H9 (cell line): ENCODE measurements at regions not wholly inside any gene's neighbourhood (a gene's known extent, or its start where the extent isn't known, plus 50 kb on each side); places are given as distances from the start of the nearest gene placed in this dataset.

ENCODE experiments used
- DNase-seq: peaks from one replicate; pipeline ENCODE4 v3.0.0-alpha.2; 2017
- H2AFZ ChIP-seq: one replicate; pipeline ENCODE4 v1.6.1; 2013; ENCODE audit warnings: mild to moderate bottlenecking, low read length, control low read depth, moderate library complexity
- H2AK5ac ChIP-seq: 2 replicates; pipeline ENCODE4 v1.6.1; 2013; ENCODE audit warnings: low read length, control low read depth, mixed read lengths; ENCODE audit not compliant: insufficient read length
- H2BK120ac ChIP-seq: one replicate; pipeline ENCODE4 v1.6.1; 2013; ENCODE audit warnings: low read depth, mild to moderate bottlenecking, low read length, control low read depth, inconsistent platforms; ENCODE audit not compliant: poor library complexity, severe bottlenecking
- H2BK12ac ChIP-seq: 2 replicates; pipeline ENCODE4 v1.6.1; 2013; ENCODE audit warnings: low read length, control low read depth, mixed read lengths, low read depth; ENCODE audit not compliant: insufficient read length
- H2BK15ac ChIP-seq: 2 replicates; pipeline ENCODE4 v1.6.1; 2013; ENCODE audit warnings: low read depth, low read length, control low read depth
- H2BK20ac ChIP-seq: one replicate; pipeline ENCODE4 v1.6.1; 2013; ENCODE audit warnings: low read depth, mild to moderate bottlenecking, low read length, control low read depth, inconsistent platforms; ENCODE audit not compliant: poor library complexity, severe bottlenecking
- H2BK5ac ChIP-seq: 2 replicates; pipeline ENCODE4 v1.6.1; 2013; ENCODE audit warnings: low read length, control low read depth, mixed read lengths; ENCODE audit not compliant: insufficient read length
- H3K14ac ChIP-seq: 2 replicates; pipeline ENCODE4 v1.6.1; 2013; ENCODE audit warnings: low read length, control low read depth; ENCODE audit not compliant: insufficient read depth
- H3K18ac ChIP-seq: 2 replicates; pipeline ENCODE4 v1.6.1; 2013; ENCODE audit warnings: low read depth, mild to moderate bottlenecking, mixed read lengths, low read length, control low read depth; ENCODE audit not compliant: insufficient read length
- H3K23ac ChIP-seq: 2 replicates; pipeline ENCODE4 v1.6.1; 2013; ENCODE audit warnings: low read length, control low read depth, mixed read lengths, low read depth; ENCODE audit not compliant: insufficient read length
- H3K23me2 ChIP-seq: 2 replicates; pipeline ENCODE4 v1.6.1; 2013; ENCODE audit warnings: low read depth, mild to moderate bottlenecking, mixed read lengths, low read length, control low read depth; ENCODE audit not compliant: insufficient read length, poor library complexity, severe bottlenecking
- H3K27ac ChIP-seq: 2 replicates; pipeline ENCODE4 v1.5.1; 2013; ENCODE audit warnings: low read length, control low read depth, mixed read lengths, low read depth; ENCODE audit not compliant: insufficient read length
- H3K27me3 ChIP-seq: 2 replicates; pipeline ENCODE4 v1.6.1; 2013; ENCODE audit warnings: low read length, control low read depth, inconsistent platforms; ENCODE audit not compliant: insufficient read depth
- H3K4ac ChIP-seq: 2 replicates; pipeline ENCODE4 v1.6.1; 2013; ENCODE audit warnings: low read depth, mild to moderate bottlenecking, control low read depth, inconsistent platforms, low read length, moderate library complexity
- H3K4me1 ChIP-seq: 2 replicates; pipeline ENCODE4 v1.6.1; 2013; ENCODE audit warnings: low read length, control low read depth, inconsistent platforms; ENCODE audit not compliant: insufficient read depth
- H3K4me2 ChIP-seq: 2 replicates; pipeline ENCODE4 v1.6.1; 2013; ENCODE audit warnings: low read length, control low read depth, mixed read lengths; ENCODE audit not compliant: insufficient read length, insufficient read depth
- H3K56ac ChIP-seq: 2 replicates; pipeline ENCODE4 v1.6.1; 2013; ENCODE audit warnings: low read depth, mild to moderate bottlenecking, mixed read lengths, low read length, control low read depth; ENCODE audit not compliant: insufficient read length
- H3K79me1 ChIP-seq: 2 replicates; pipeline ENCODE4 v1.6.1; 2013; ENCODE audit warnings: low read depth, mild to moderate bottlenecking, moderate library complexity, low read length, control low read depth, inconsistent platforms; ENCODE audit not compliant: insufficient read depth, poor library complexity, severe bottlenecking
- H3K79me2 ChIP-seq: 2 replicates; pipeline ENCODE4 v1.6.1; 2013; ENCODE audit warnings: low read length, control low read depth, inconsistent platforms; ENCODE audit not compliant: insufficient read depth
- H3K9ac ChIP-seq: 2 replicates; pipeline ENCODE4 v1.6.1; 2013; ENCODE audit warnings: low read length, control low read depth, mixed read lengths; ENCODE audit not compliant: insufficient read length; ENCODE audit errors: extremely low read depth
- H3K9me3 ChIP-seq: one replicate; pipeline ENCODE4 v1.6.1; 2013; ENCODE audit warnings: low read depth, low read length, inconsistent platforms; ENCODE audit not compliant: control insufficient read depth
- H3T11ph ChIP-seq: one replicate; pipeline ENCODE4 v1.6.1; 2013; ENCODE audit warnings: mild to moderate bottlenecking, low read length, control low read depth, inconsistent platforms
- H4K20me1 ChIP-seq: one replicate; pipeline ENCODE4 v1.6.1; 2013; ENCODE audit not compliant: control insufficient read depth, insufficient read length, insufficient read depth
- H4K5ac ChIP-seq: 2 replicates; pipeline ENCODE4 v1.6.1; 2013; ENCODE audit warnings: low read depth, mild to moderate bottlenecking, mixed read lengths, low read length, control low read depth; ENCODE audit not compliant: insufficient read length
- H4K8ac ChIP-seq: replicated peaks from 2 replicates; pipeline ENCODE4 v1.6.1; 2013; ENCODE audit warnings: low read length, control low read depth, mixed read lengths, low read depth; ENCODE audit not compliant: insufficient read length
- H4K91ac ChIP-seq: 2 replicates; pipeline ENCODE4 v1.6.1; 2013; ENCODE audit warnings: low read depth, mild to moderate bottlenecking, moderate library complexity, mixed read lengths, low read length, control low read depth; ENCODE audit not compliant: insufficient read length
- H3K27ac Mint-ChIP-seq, 3 experiments: 2 replicates in 2 of 3; 3 replicates in 1 of 3; pipeline ENCODE4 v1.8.0; 2020 to 2021; ENCODE audit warnings: mixed read lengths in 3 of 3, mild to moderate bottlenecking in 1 of 3, moderate library complexity in 1 of 3
- H3K27me3 Mint-ChIP-seq: 2 replicates; pipeline ENCODE4 v1.8.0; 2021; ENCODE audit warnings: low read depth, mild to moderate bottlenecking, moderate library complexity, mixed read lengths
- H3K36me3 Mint-ChIP-seq, 3 experiments: 2 replicates in 2 of 3; 3 replicates in 1 of 3; pipeline ENCODE4 v1.8.0; 2020 to 2021; ENCODE audit warnings: low read depth in 3 of 3, mixed read lengths in 3 of 3; ENCODE audit not compliant: insufficient read depth in 1 of 3
- H3K4me1 Mint-ChIP-seq, 2 experiments: 2 replicates each; pipeline ENCODE4 v1.8.0; 2020; ENCODE audit warnings: mixed read lengths in 2 of 2
- H3K4me3 Mint-ChIP-seq, 2 experiments: 2 replicates in 1 of 2; 3 replicates in 1 of 2; pipeline ENCODE4 v1.8.0; 2020 to 2021; ENCODE audit warnings: mild to moderate bottlenecking in 2 of 2, mixed read lengths in 2 of 2, moderate library complexity in 1 of 2
- H3K9me3 Mint-ChIP-seq, 2 experiments: 2 replicates in 1 of 2; 3 replicates in 1 of 2; pipeline ENCODE4 v1.8.0; 2020; ENCODE audit warnings: mild to moderate bottlenecking in 2 of 2, mixed read lengths in 2 of 2, moderate library complexity in 1 of 2
- CTCF ChIP-seq: fragments of 200-600 bp; sonication (generic); conservative IDR thresholded peaks from 3 replicates; pipeline ENCODE4 v1.8.0; 2021; ENCODE audit warnings: antibody characterized with exemption, mild to moderate bottlenecking

- Mint-ChIP-seq H3K36me3 (peaks cover 0 to 4% (median 0%) of the 10 kb centered on the region in 3 experiments; a peak in 1 of 7 replicates), H3K9me3 (no peaks in the 10 kb centered on the region; a peak in 1 of 5 replicates), H3K4me1 (peaks cover 8 to 10% of the 10 kb centered on the region in 2 experiments), H3K27me3 (no peaks in the 10 kb centered on the region), H3K4me3 (no peak overlapping the region), H3K27ac (no peak overlapping the region; a peak in 1 of 7 replicates)
- DNase-seq: no peak
- Histone ChIP-seq H3K27me3 (no peaks in the 10 kb centered on the region), H3K23me2 (no peaks in the 10 kb centered on the region), H3K9me3 (no peaks in the 10 kb centered on the region), H3K79me2 (no peaks in the 10 kb centered on the region), H2BK20ac (no peak overlapping the region), H3K9ac (no peak overlapping the region), H4K91ac (no peak overlapping the region), H3K18ac (no peak overlapping the region), H3K14ac (no peak overlapping the region), H3K4me2 (no peak overlapping the region), H2BK12ac (no peak overlapping the region), H3K79me1 (no peaks in the 10 kb centered on the region), H2BK120ac (no peak overlapping the region), H3K23ac (no peak overlapping the region), H4K20me1 (no peaks in the 10 kb centered on the region), H3K56ac (no peak overlapping the region), H4K8ac (no peak overlapping the region), H3T11ph (no peak overlapping the region), H3K4ac (no peak overlapping the region), H2BK15ac (no peak overlapping the region), H2AFZ (no peak overlapping the region), H3K27ac (no peak overlapping the region), H2AK5ac (no peak overlapping the region), H3K4me1 (no peaks in the 10 kb centered on the region), H2BK5ac (no peak overlapping the region), H4K5ac (no peak overlapping the region)
- no peak for TF ChIP-seq CTCF
Measured at GRCh38 chr9:12289711-12290110, 403.5 kb upstream of the TYRP1 start.
